GM18868 (cell line): ENCODE measurements at regions not wholly inside any gene's neighbourhood (a gene's known extent, or its start where the extent isn't known, plus 50 kb on each side); places are given as distances from the start of the nearest gene placed in this dataset.
A peak's percentile ranks its signal among the peaks of the same experiment; 100 is the strongest.

Source experiments
- ATAC-seq: cut with Tn5 transposase; IDR thresholded peaks from one replicate; pipeline ENCODE4 v1.9.1; 2021; ENCODE audit warnings: mild to moderate bottlenecking, moderate library complexity; ENCODE audit not compliant: unreplicated experiment

DNA sequence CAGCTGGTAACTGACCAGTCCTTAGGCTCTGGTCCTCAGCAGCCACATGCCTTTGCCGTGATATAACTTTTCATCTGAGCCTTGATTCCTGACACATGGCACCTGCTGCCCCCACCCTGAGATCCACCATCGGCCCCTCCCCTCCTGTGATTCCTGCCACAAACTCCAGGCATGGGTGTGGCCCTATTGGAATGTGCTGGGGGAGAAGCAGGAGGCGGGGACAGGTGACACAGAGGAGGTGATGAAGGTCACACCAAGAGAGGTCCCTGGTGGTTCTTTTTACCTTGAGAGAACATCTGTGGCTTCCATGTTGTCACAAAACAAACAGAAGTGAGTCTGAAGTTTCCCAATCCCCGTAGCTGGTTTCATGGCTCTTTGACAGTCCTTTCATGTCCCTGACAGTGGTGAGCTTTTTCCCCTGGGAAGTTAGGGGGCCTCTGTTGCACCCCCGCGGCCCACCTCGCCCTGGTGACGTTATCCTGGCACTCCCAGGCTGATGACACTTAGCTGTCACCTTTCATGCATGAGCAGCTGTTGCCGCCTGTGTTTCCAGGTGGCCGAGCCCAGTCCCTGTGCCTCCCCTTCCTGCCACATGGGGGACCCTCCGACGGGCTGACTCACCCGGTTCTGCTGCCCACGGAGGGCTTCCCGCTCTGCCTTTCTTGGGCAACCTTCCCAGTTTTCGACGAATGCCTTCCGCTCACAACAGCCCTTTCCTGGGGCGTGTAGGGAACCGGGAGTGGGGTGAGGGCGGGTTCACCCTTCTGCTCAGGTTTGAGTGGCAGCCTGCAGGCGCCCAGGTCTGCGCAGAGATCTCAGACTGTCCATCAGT lies 66.3 kb upstream of the GLI2 start:
- ATAC-seq = no peak

DNA sequence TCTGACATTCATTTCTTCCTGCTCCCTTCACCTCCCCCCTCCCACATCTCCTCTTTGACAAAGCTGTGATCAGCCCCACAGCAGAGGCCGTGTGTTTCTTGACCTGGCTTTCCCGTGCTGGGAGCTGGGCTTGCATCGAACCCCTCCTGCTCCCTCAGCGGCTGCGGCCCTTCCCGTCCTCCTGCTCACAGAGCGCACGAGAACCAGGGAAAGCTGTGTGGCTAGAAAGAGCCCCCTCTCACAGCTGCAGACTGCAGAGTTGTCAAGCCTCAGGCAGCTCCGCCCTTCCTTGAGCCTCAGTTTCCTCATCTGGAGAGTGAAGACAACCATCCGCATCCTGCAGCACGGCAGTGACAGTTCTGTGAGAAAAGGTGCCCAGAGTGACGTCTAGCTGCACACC lies 65.7 kb upstream of the GLI2 start:
- ATAC-seq = no peak

DNA sequence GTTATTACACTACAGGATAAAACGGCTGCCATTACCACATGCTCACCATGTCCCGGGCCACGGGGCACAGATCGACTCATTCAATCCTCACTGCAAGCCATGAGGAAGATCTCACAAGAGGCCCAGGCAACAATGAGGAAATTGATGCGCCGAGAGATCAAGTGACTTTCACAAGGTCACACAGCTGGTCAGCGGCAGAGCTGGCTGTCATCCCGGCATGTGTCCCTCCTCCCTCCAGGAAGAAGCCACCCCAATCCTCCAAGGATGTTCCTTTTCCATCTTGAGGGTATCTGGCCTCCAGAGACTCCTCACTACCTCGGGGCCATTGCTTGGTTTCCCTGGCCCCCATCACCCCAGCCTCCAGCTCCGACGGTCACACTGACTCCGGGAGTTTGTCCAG lies 65.3 kb upstream of the GLI2 start:
- ATAC-seq = no peak

DNA sequence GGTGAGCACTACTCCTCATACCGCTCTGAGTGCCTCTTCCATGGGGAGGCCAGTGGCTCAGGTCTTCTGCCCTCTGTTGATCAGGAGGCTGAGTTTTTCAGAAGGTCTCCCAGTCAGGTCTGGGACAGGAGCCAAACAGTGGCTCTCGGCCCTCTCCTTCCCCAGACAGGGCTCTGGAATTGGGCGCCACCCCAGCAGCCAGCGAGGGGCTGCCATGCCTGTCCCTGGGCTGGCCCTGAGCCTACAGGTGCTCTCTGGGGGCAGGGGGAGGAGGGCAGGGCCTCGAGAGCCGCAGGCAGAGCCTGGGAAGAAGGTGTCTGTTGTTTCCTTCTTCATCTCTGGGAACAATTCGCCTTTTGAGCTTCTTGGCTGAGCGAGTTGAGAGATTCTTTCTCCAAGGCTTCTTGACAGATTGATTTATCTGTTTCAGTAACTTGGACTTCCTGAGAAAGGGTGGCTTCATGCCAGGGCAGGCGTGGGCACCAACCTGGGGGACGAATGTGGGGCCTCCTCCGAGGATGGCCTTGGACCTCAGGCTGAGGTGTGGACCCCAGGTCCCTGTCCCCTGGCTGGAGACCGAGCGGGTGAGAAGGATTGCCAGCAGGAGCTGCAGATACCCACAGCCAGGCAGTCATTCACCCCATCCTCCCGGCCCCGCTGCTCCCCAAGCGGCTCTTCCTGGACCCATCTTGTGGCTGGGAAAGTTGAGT lies 64.7 kb upstream of the GLI2 start:
- ATAC-seq = no peak

DNA sequence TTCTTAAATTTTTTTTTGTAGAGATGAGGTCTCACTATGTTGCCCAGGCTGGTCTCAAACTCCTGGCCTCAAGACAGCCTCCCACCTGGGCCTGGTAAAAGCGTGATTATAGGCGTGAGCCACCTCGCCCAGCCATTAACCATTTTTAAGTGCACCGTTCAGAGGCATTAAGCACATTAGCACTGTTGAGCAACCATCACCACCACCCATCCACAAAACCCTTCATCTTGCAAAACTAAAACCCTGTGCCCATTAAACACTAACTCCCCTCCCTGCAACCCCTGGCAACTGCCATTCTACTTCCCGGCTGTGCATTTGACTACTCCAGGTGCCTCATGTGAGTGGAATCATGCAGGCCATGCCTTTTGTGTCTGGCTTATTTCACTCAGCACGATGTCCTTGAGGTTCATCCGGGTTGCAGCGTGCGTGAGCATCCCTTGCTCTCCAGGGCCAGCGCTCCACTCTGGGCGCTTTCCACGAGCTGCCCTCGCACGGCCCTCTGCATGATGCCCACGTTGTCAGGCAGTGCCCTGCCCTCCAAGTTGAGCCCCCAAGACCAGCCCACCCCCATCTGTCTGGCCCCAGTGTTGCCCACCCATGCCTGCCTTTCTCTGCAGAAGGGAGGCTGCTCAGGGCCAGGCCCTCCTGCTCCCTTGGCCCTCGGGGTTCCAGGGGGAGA lies 63.0 kb upstream of the GLI2 start:
- no peak for ATAC-seq

DNA sequence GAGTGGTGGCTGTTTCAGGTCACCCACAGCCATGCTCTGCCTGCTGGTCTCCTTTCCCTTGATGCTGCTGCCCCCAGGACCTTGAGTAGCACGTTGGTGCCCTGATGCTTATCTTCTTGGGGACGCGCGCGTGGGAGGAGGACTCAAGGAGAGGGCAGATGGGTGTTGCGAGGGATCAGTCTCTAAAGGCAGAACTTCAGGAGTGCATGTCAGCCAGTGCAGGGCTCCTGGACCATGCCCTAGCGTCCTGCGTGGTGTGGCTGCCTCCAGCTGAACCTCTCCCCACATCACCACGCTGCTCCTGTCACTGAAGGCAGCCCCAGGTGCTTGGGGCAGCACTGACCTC lies 62.5 kb upstream of the GLI2 start:
- no peak for ATAC-seq

DNA sequence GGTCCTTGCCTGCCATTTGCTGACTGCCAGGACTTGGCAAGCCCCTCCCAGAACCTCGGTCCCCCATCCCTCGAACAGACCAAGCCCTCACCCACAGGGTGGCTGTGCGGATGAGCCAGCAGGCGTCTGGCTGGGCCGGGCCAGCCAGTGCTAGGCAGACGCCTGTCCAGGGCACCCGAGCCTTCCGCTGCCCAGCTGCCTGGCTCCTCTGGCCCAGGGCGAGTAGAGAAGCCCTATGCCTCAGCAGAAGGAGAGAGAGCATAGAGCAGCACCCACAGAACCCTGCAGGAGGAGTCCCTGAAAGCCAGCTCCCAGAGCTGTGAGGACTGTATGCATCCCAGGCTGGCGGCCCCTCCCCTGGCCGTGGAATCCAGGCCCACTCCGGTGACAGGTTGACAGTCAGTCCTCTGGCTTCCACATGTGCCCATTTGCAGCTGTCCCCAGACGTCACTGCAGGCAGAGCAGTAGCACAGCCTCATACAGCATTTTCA lies 62.1 kb upstream of the GLI2 start:
- ATAC-seq = no peak

DNA sequence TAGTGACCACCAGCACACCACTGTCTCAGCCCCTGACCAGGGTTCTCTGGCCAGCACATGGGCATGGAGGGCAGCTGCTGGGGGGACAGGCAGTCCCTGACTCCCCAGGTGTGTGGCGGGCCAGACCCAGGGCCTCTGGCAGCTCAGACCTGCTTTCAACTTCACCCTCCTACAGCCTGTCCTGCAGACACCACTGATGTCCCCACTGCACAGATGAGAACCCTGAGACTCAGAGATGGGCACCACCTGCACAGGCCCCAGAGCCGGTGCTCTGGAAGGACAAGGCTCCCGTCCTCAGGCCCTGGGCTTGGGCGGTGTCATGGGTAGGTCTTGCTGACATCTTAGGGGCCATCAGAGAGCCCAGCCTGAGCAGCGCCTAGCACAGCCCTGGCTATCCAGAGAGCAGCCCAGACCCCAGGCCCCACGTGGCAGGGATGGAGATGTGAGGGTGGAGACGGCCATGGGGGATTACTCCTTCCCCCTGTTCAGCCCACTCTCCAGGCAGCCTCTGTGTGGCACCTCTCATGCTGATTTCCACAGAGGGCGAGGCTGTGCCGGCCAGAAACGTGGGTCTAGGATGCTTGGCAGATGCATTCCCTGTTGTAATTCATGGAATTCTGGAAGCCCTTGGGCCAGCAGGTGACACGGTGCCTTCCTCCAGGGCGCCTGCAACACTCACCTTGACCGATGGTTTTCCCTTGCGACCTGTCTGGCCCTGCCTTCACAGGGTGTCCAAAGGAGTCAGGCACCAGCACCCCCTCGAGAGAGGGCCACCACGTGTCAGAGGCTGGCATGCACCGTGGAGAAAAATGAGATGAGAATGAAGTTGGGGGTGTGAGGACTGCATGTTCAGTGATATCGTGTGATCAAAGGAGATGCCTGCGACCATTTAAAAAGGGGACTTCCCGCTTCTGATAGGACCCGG lies 61.2 kb upstream of the GLI2 start:
- ATAC-seq = no peak

DNA sequence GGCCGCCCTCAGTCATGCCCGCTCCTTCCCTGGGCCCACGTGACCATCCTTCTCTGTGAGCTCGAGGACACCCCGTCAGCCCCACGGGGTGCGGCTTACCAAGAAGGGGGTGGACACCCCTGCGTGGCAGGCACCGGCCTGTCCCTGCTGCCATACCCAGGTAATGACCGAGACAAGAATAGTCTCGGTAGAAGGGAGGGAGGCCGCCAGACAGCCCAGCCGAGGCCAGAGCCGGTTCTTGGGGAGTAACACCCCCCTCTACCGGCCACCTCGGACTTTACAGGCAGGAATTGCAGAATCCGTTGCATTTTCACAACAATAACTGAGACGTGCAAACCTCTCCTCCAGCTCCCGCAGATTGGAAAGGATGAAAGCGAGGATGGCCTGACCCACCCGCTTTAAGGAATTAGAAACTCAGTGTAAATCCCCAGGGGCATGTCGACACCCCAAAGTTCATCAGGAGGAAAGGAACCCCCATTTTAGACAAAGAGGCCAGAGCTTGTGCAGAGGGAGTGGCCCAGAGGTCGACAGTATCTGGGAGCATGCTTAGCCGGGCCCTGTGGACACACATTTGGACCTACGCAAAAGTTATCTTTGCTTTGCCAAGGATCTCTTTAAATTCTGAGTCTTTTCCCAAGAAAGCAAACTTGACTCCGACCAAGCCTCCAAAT lies 60.1 kb upstream of the GLI2 start:
- ATAC-seq = no peak

DNA sequence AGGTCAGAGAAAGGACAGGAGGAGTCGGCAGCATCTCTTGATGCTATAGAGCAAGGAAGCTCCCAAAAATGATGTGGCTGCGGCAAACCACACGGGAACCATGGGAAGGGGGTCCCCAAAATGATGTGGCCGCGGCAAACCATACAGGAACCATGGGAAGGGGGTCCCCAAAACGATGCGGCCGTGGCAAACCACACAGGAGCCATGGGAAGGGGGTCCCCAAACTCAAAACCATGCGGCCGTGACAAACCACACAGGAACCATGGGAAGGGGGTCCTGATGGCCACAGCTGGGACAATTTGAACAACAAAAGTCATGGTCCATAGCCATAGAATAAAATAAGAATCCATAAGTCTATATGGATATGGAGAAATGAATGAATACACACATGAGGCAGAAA lies 58.4 kb upstream of the GLI2 start:
- no peak for ATAC-seq

DNA sequence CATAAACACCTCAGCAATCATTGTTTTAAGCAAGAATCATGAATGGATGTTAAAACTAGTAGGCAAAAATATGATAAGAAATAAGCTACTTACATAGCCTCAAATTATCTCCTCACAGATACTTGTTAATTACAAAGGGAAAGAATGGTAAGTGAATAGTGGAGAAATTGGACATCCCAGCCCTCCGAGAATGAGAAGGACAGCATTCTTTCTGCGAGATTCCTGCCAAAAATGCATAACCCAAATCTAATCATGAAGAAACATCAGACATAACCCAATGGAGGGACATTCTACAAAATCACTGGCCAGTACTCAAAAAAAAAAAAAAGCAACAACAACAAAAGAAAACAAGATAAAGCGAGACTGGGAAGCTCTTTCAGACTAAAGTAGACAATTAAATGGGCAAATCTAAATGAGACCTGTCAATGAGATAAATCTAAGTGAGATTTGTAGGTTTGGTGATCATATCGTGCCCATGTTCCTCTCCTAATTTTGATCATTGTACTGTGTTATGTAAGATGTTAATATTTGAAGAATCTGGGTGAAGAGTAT lies 57.9 kb upstream of the GLI2 start:
- ATAC-seq = no peak

DNA sequence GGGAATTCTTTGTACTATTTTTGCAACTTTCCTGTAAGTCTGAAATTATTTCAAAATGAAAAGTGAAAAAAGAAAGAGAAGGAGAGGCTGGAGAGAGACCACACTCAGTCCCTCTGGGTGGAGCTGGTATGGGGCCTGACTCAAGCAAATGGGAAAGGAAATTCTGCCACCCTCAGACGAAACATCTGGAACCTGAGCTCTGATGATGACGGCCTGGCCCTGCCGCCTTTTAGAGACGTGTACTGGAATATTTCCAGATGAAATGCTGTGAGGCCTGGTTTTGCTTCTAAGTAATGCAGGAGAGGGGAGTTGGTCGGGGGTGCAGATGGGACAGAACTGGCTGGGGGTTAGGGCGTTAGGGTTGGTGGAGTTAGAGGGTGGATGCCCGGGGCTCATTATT lies 57.4 kb upstream of the GLI2 start:
- ATAC-seq = no peak

DNA sequence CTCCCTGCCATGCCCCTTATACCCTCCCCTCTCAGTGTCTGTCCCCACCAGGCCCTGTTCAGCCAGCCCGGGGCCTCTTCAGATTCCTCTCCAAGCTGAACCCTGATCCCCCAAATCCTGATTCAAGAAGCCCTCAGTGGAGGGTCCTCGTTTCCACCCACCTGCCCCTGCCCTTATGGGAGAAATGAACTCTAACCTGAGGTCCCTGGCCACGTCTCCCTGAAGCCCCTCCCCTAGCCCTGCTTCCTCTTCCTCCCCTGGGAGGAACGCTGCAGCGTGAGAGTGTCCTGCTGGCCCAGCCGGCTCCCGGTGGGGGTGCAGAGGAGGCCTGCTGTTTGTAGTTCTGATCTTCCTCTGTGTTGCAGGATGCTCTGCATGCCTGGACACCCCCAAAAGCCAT lies 56.7 kb upstream of the GLI2 start:
- ATAC-seq = no peak

DNA sequence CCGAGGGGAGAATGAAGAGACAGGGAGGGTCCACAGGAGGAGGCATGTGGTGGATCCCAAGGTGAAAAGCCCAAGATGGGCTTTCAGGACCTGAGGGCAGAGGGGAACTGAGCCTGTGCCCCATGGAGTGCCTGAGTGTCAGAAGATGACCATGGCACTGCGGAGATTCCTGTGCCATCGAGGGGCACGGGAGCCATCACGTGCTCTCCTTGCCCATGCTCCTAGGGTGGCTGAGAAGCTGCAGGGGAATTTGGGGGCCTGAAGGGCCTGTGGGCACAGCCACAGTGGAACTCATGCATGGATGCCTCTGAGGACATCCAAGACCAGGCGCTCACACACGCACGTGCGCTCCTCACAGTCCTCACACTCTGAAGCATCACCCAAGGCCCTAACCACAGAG lies 56.1 kb upstream of the GLI2 start:
- ATAC-seq = no peak

DNA sequence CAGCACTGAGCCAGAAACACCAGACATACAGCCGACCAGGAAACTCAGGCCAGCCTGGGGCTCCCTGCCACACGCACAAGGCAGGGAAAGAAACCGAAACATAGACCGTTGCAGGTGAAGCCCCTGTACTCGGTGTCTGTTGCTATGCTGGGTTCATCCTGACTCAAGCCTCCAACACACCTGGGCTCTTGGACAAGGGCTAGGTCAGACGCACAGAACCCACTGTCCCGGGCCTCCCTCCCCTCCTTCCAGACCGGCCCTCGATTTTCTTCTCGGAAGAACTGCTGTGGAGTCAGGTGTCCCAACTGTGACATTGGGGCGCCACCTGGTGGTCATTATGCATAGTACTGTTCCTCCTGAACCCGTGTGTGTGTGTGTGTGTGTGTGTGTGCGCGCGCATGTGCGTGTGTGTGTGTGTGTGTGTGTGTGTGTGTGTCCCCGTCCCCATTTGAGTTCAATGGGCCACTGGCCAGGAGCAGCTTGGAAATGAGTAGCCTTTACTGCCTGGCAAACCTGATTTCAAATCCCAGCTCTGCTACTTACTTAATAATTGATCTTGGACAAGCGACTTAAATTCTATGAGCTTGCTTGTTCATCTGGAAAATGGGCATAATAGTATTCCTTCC lies 55.4 kb upstream of the GLI2 start:
- ATAC-seq = peak; percentile 90

DNA sequence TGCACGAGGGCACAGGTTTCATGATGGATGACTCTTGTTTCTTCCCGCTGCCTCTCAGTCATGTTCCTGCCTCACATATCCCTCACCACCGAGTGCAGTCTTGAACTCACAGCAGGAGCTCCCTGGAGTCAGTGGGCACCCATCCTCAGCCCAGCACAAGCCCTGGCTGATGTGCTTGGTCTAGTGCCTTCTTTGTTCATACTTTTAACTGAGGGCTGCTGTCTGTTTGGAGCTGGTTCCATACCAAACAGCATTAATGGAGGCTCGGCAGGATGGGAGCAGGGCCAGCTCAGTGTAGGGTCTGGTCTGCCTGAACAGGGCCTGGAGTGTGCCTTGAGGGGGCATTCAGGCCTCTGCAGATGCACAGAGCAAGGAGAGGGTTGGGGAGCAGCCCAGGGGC lies 54.5 kb upstream of the GLI2 start:
- no peak for ATAC-seq

DNA sequence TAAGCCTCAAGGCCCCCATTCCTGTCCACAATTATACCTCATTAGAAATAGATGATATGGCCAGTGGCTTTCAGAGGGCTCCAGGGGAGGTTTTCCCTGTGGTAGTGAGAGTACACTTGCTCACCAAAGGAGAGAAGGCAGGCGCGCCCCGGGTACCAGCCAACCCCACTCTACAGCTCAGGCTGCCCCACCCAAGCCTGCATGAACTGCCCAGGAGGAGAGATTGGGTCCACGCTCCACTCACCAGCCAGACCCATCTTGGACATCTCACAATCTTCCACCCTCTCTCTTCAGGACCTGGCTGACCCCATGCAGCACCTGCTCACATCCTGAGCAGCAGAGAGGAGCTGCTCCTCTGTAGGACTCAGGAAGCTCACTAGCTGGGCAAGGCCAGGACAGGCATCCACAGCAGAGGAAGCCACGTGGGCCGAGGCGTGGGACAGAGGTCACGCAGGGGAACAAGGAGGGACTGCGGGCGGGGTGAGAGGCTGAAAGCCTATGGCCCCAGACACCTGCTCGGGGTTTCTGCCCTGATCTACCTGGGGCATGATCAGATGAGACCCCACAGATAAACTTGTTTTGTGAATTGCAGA lies 53.9 kb upstream of the GLI2 start:
- ATAC-seq = no peak

DNA sequence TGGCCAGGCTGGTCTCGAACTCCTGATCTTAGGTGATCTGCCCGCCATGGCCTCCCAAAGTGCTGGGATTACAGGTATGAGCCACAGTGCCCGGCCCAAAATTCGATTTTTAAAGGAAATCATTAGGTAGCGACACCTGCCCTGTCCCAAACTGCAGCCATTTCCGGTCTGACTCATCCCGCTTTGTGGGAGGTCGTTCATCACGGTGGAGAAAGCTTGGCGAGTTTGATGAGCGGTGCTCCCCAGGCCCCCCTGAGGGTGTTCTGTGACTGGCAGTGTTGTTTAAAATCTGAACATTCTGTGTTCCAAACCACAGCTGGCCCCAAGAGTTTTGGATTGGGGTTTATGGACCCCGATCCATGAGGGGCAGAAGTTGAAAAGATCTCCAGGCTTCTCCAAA lies 53.0 kb upstream of the GLI2 start:
- no peak for ATAC-seq

DNA sequence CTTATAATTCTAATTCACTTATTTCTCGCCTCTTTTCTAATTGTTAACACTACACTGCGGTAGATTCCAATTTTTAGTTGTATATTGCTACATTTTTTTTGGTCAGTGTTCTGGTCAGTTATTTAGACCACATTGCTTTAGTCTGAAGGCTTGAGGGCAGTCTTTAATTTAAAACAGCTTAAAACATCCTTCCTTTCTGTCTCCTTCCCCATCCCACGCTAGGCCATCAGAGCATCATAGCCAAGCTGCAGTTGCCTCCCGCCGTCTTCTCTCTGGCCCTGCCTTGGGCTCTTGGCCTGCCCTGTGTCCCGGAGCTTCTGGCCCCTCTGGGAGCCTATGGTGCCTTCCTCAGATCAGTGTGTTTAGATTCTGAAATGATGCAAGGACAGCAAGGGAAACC lies 52.6 kb upstream of the GLI2 start:
- no peak for ATAC-seq
